GM18499 (cell line): ENCODE measurements at regions not wholly inside any gene's neighbourhood (a gene's known extent, or its start where the extent isn't known, plus 50 kb on each side); places are given as distances from the start of the nearest gene placed in this dataset.
"Not testable (repeated sequence)": the region's sequence is repeated elsewhere in the genome, so short reads cannot be mapped to it uniquely, and the experiment has no call there.

ENCODE experiments used
- ATAC-seq: cut with Tn5 transposase; IDR thresholded peaks from one replicate; pipeline ENCODE4 v1.9.1; 2021; ENCODE audit warnings: moderate number of reproducible peaks; ENCODE audit not compliant: insufficient read depth, unreplicated experiment

GRCh38 chr3:109973733-109974132 is 636.4 kb upstream of the DPPA4 start:
- ATAC-seq = no peak

- no peak for ATAC-seq
These were observed 640.6 kb upstream of the DPPA4 start for GRCh38 chr3:109977897-109978296.

GRCh38 chr3:109982201-109982600 is 644.9 kb upstream of the DPPA4 start:
- ATAC-seq = no peak

GRCh38 chr3:109984976-109985375 is 647.6 kb upstream of the DPPA4 start:
- ATAC-seq = no peak

GRCh38 chr3:109985943-109986555 is 648.7 kb upstream of the DPPA4 start:
- ATAC-seq = no peak

GRCh38 chr3:109994853-109995252 is 657.5 kb upstream of the DPPA4 start:
- no peak for ATAC-seq

- ATAC-seq = no peak
These were observed 658.0 kb upstream of the DPPA4 start for GRCh38 chr3:109995377-109995776.

- not testable (repeated sequence) for ATAC-seq
These were observed 664.6 kb upstream of the DPPA4 start for GRCh38 chr3:110001905-110002304.

- ATAC-seq = no peak
These were observed 669.6 kb upstream of the DPPA4 start for GRCh38 chr3:110006913-110007312.

- no peak for ATAC-seq
These were observed 678.1 kb upstream of the DPPA4 start for GRCh38 chr3:110015231-110015963.

GRCh38 chr3:110016235-110016815 is 679.0 kb upstream of the DPPA4 start:
- ATAC-seq = no peak

GRCh38 chr3:110017304-110017703 is 680.0 kb upstream of the DPPA4 start:
- no peak for ATAC-seq

GRCh38 chr3:110021659-110022058 is 684.3 kb upstream of the DPPA4 start:
- no peak for ATAC-seq

- ATAC-seq = not testable (repeated sequence)
These were observed 685.7 kb upstream of the DPPA4 start for GRCh38 chr3:110023022-110023421.

GRCh38 chr3:110026421-110026820 is 689.1 kb upstream of the DPPA4 start:
- no peak for ATAC-seq

GRCh38 chr3:110027446-110028080 is 690.2 kb upstream of the DPPA4 start:
- no peak for ATAC-seq

GRCh38 chr3:110031975-110032374 is 694.6 kb upstream of the DPPA4 start:
- no peak for ATAC-seq

GRCh38 chr3:110059431-110059830 is 722.1 kb upstream of the DPPA4 start:
- ATAC-seq = no peak

- no peak for ATAC-seq
These were observed 725.4 kb upstream of the DPPA4 start for GRCh38 chr3:110062716-110063115.

- no peak for ATAC-seq
These were observed 725.8 kb upstream of the DPPA4 start for GRCh38 chr3:110063178-110063577.

GRCh38 chr3:110066206-110066605 is 728.9 kb upstream of the DPPA4 start:
- ATAC-seq = no peak
